ENCODE measurements at regions not wholly inside any gene's neighbourhood (a gene's known extent, or its start where the extent isn't known, plus 50 kb on each side); places are given as distances from the start of the nearest gene placed in this dataset.

DNA sequence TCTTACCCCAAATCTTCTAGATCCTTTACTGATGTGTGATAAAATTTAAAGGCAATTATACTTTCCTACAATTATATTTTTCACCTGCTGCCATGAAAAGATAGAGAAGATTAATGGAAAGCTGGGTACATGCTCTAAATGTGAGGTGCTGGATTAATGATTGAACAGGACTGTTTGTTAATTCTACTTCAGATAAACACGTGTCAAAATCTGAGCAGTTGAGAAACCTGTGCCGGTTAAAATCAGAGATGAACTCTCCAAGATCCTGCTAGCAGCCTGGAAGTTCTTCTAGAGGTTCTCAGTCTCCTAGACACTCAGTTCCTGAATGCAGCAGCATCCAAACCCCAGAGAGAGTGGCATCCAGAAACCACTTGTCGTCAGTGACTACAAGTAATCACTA, 69.2 kb downstream of the INHBA start:
- 63 to 74% methylated on average over 2 to 3 of the region's 3 CpGs for WGBS, 2 donors (ENCODE audit: low coverage in 1 of 2)
- intact Hi-C loops (cut with DNase I; ENCODE audit: low total_unique reads) = no loop called here

DNA sequence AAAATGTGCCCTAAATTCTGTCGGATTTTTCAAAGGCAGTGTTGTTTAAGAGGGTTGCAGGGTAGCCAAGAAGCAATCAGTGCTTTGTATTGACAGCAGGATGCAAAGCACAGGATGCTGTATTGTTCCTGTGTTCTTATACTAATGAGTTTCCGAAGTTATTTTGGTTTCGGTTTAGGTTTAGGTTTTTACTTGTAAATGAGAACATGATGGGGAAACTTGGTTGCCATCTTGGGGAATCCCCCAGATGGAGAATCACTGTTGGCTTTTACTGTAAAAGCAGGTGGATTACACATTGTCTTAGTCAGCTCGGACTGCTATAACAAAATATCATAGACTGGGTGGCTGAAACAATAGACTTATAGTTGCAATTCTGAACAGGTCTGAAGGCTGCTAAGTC, 72.1 kb downstream of the INHBA start:
- in situ Hi-C loops (cut with MboI; ENCODE audit: low pct_ligation_motif_present in 1 of 4, low pct_unique_long_range_greater_than_20kb in 1 of 4, low sequenced_read_pairs in 3 of 4) (no loop called here), intact Hi-C loops (cut with DNase I; ENCODE audit: low total_unique reads) (no loop called here)
- Histone ChIP-seq H3K4me3 (no peak overlapping the region), H3K4me1 (no peaks in the 10 kb centered on the region), H3K9me3 (no peaks in the 10 kb centered on the region), H3K27me3 (no peaks in the 10 kb centered on the region), H3K36me3 (no peaks in the 10 kb centered on the region), H3K27ac (no peak overlapping the region)
- 73 to 79% methylated on average over 3 to 4 of the region's 4 CpGs for WGBS, 2 donors (ENCODE audit: low coverage in 1 of 2)
- TF ChIP-seq POLR2A (IDR thresholded peaks at IDR 0.05) (no peak), CTCF (IDR thresholded peaks at IDR 0.05) (no peak), POLR2AphosphoS5 (IDR thresholded peaks at IDR 0.05) (no peak), EP300 (IDR thresholded peaks at IDR 0.05; ENCODE audit: low read depth) (no peak)
- no peak for DNase-seq

More for the DNA sequence above, 69.2 kb downstream of the INHBA start:
- no peak for TF ChIP-seq CTCF (IDR thresholded peaks at IDR 0.05)
- no peak for TF ChIP-seq POLR2A (IDR thresholded peaks at IDR 0.05)
- no peak for TF ChIP-seq EP300 (IDR thresholded peaks at IDR 0.05; ENCODE audit: low read depth)
- no peak for TF ChIP-seq POLR2AphosphoS5 (IDR thresholded peaks at IDR 0.05)
- Histone ChIP-seq H3K27me3 (no peaks in the 10 kb centered on the region), H3K4me1 (no peaks in the 10 kb centered on the region), H3K36me3 (no peaks in the 10 kb centered on the region), H3K4me3 (no peak overlapping the region), H3K9me3 (no peaks in the 10 kb centered on the region), H3K27ac (no peak overlapping the region)
- DNase-seq = no peak
- in situ Hi-C loops (cut with MboI; ENCODE audit: low pct_ligation_motif_present in 1 of 4, low pct_unique_long_range_greater_than_20kb in 1 of 4, low sequenced_read_pairs in 3 of 4) = no loop called here

GRCh38 chr7:41629711-41630111, 73.2 kb downstream of the INHBA start:
- intact Hi-C loops (cut with DNase I; ENCODE audit: low total_unique reads) = no loop called here
- WGBS, 2 donors (ENCODE audit: low coverage in 1 of 2) = 83 to 86% methylated on average over 1 of the region's 1 CpG
- Histone ChIP-seq H3K4me3 (no peak overlapping the region), H3K27me3 (no peaks in the 10 kb centered on the region), H3K4me1 (no peaks in the 10 kb centered on the region), H3K27ac (no peak overlapping the region), H3K36me3 (no peaks in the 10 kb centered on the region), H3K9me3 (no peaks in the 10 kb centered on the region)
- in situ Hi-C loops (cut with MboI; ENCODE audit: low pct_ligation_motif_present in 1 of 4, low pct_unique_long_range_greater_than_20kb in 1 of 4, low sequenced_read_pairs in 3 of 4) = no loop called here
- TF ChIP-seq POLR2AphosphoS5 (IDR thresholded peaks at IDR 0.05) = no peak
- no peak for TF ChIP-seq EP300 (IDR thresholded peaks at IDR 0.05; ENCODE audit: low read depth)
- no peak for TF ChIP-seq CTCF (IDR thresholded peaks at IDR 0.05)
- TF ChIP-seq POLR2A (IDR thresholded peaks at IDR 0.05) = no peak
- DNase-seq = no peak

DNA sequence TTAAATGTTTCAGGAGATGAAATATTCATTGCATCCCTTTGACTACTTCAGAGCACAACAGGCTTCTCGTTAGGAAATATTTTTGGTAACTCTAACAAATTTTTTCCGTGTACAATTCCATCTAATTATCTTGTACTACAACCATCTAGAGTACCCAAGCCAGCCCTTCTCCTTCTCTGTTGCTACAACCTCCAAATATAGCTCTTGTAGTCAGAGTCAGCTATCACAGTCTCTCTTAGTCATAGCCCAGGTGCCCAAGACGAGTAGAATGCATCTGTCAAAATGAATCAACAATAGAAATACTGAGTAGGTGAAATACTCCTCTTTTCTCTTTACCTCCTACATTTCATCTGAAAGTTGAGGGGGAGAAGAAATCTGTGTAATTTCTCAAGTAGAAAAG, 74.0 kb downstream of the INHBA start:
- Histone ChIP-seq H3K36me3 (no peaks in the 10 kb centered on the region), H3K4me3 (no peak overlapping the region), H3K9me3 (no peaks in the 10 kb centered on the region), H3K4me1 (no peaks in the 10 kb centered on the region), H3K27ac (no peak overlapping the region), H3K27me3 (no peaks in the 10 kb centered on the region)
- DNase-seq = no peak
- in situ Hi-C loops (cut with MboI; ENCODE audit: low pct_ligation_motif_present in 1 of 4, low pct_unique_long_range_greater_than_20kb in 1 of 4, low sequenced_read_pairs in 3 of 4) = no loop called here
- no peak for TF ChIP-seq POLR2A (IDR thresholded peaks at IDR 0.05)
- no peak for TF ChIP-seq CTCF (IDR thresholded peaks at IDR 0.05)
- no peak for TF ChIP-seq EP300 (IDR thresholded peaks at IDR 0.05; ENCODE audit: low read depth)
- no peak for TF ChIP-seq POLR2AphosphoS5 (IDR thresholded peaks at IDR 0.05)
- WGBS, 2 donors (ENCODE audit: low coverage in 1 of 2) = 62 to 69% methylated on average over 3 of the region's 3 CpGs
- intact Hi-C loops (cut with DNase I; ENCODE audit: low total_unique reads) = no loop called here
